ENCODE measurements at regions not wholly inside any gene's neighbourhood (a gene's known extent, or its start where the extent isn't known, plus 50 kb on each side); places are given as distances from the start of the nearest gene placed in this dataset.

DNA sequence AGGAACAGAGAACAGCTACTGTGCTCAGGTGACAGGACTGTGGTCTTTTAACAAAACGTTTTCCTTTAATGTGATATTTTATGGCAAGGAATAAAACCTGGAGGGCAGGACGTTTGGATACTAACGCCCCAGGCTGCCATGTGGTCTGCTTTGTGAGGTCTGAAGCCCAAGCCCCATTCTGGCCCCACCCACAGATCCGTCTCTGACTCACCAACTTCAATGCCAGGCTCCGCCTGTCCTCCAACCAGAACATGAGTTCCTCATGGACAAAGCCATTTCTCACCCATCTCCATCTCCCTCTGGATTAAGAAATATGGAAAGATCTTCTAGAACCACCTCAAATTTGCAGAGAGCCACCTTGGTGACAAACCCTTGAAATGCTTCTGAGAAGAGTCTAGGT is 148.8 kb downstream of the CRYBB2 start:
- H4K20me1 ChIP-seq (replicated peaks; ENCODE audit: insufficient read depth): peaks cover 6% of the 10 kb centered on the region
- no peak overlapping the region for H2AFZ ChIP-seq
- peaks cover 7% of the 10 kb centered on the region for H3K27me3 Mint-ChIP-seq (ENCODE audit: insufficient read depth, low read depth, poor library complexity)
- H3K36me3 ChIP-seq (ENCODE audit: insufficient read depth): no peaks in the 10 kb centered on the region
- H3K36me3 Mint-ChIP-seq (ENCODE audit: low read depth): peaks cover 3% of the 10 kb centered on the region; the same call in 2 of the 3 replicates
- H3K27ac Mint-ChIP-seq: 0 out of 2 replicates have a peak overlapping the region, but pooled peaks have one; percentile 14
- H3K4me3 ChIP-seq: no peak overlapping the region
- ATAC-seq: peak; percentile 12; the same call in 1 of the 3 replicates
- no peak overlapping the region for H3K4me2 ChIP-seq
- TF ChIP-seq JUNB (IDR thresholded peaks at IDR 0.05; ENCODE audit: unreplicated experiment) (no peak), STAT1 (IDR thresholded peaks at IDR 0.05; ENCODE audit: unreplicated experiment) (no peak), NANOG (IDR thresholded peaks at IDR 0.05; ENCODE audit: borderline replicate concordance) (no peak), ZNF331 (CRISPR knock-in tag; IDR thresholded peaks at IDR 0.05; ENCODE audit: low read depth) (no peak), REST (IDR thresholded peaks at IDR 0.05; ENCODE audit: unreplicated experiment) (no peak), EZH2 (IDR thresholded peaks at IDR 0.05; ENCODE audit: low read depth, unreplicated experiment) (no peak), ZNF462 (CRISPR knock-in tag; IDR thresholded peaks at IDR 0.05) (no peak), ZNF114 (CRISPR knock-in tag; IDR thresholded peaks at IDR 0.05) (no peak), CTCF (conservative IDR thresholded peaks at IDR 0.05; ENCODE audit: low read depth in 2 of 2) (no peak), CREB1 (CRISPR knock-in tag; IDR thresholded peaks at IDR 0.05; ENCODE audit: low read depth) (no peak), EZH2phosphoT487 (IDR thresholded peaks at IDR 0.05; ENCODE audit: unreplicated experiment) (no peak), POLR2AphosphoS5 (IDR thresholded peaks at IDR 0.05; ENCODE audit: low read depth) (no peak)
- TF ChIP-seq, protein P1, sequence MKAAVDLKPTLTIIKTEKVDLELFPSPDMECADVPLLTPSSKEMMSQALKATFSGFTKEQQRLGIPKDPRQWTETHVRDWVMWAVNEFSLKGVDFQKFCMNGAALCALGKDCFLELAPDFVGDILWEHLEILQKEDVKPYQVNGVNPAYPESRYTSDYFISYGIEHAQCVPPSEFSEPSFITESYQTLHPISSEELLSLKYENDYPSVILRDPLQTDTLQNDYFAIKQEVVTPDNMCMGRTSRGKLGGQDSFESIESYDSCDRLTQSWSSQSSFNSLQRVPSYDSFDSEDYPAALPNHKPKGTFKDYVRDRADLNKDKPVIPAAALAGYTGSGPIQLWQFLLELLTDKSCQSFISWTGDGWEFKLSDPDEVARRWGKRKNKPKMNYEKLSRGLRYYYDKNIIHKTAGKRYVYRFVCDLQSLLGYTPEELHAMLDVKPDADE (IDR thresholded peaks at IDR 0.05): no peak
- H3K9me3 Mint-ChIP-seq: no peaks in the 10 kb centered on the region
- H3K79me2 ChIP-seq (replicated peaks; ENCODE audit: insufficient read depth): 0 out of 2 replicates have a peak, but pooled peaks cover 12% of the 10 kb centered on the region
- no peaks in the 10 kb centered on the region for H3F3A ChIP-seq (replicated peaks; ENCODE audit: low read depth)
- peaks cover 12% of the 10 kb centered on the region for H3K4me1 Mint-ChIP-seq
- no peaks in the 10 kb centered on the region for H3K9me2 ChIP-seq (ENCODE audit: insufficient read depth)
- H3K27me3 ChIP-seq (ENCODE audit: insufficient read depth): no peaks in the 10 kb centered on the region
- no peak overlapping the region; the same call in 2 of the 3 replicates for H3K4me3 Mint-ChIP-seq
- no peak overlapping the region for H3K27ac ChIP-seq (ENCODE audit: low read depth)
- DNase-seq (ENCODE audit: low spot score): no peak
- 0 out of 2 replicates have a peak, but pooled peaks cover 5% of the 10 kb centered on the region for H3K4me1 ChIP-seq (ENCODE audit: insufficient read depth)

All from GM23338 (cell line).